22Rv1 (cell line): ENCODE measurements at regions not wholly inside any gene's neighbourhood (a gene's known extent, or its start where the extent isn't known, plus 50 kb on each side); places are given as distances from the start of the nearest gene placed in this dataset.

ENCODE experiments used
- CTCF ChIP-seq: fragments of 450-650 bp; IDR thresholded peaks from 2 replicates; pipeline ENCODE4 v1.5.1; 2017; ENCODE audit warnings: mild to moderate bottlenecking
- ZFX ChIP-seq: fragments of 450-650 bp; IDR thresholded peaks from 2 replicates; pipeline ENCODE4 v1.6.1; 2017; ENCODE audit warnings: antibody characterized with exemption, borderline replicate concordance

- TF ChIP-seq CTCF, result no peak
- TF ChIP-seq ZFX, result no peak
Observed at GRCh38 chr2:144759746-144760145, 239.8 kb upstream of the ZEB2 start.
